Epithelial cell of esophagus (primary cell): ENCODE measurements at regions not wholly inside any gene's neighbourhood (a gene's known extent, or its start where the extent isn't known, plus 50 kb on each side); places are given as distances from the start of the nearest gene placed in this dataset.

ENCODE experiments used
- DNase-seq: peaks from one replicate; pipeline ENCODE4 v3.0.0; 2010; ENCODE audit warnings: low read depth
- H3K4me3 ChIP-seq: 2 replicates; pipeline ENCODE4 v1.5.1; 2011; ENCODE audit warnings: mild to moderate bottlenecking, low read length, control low read depth
- CTCF ChIP-seq: IDR thresholded peaks from 2 replicates; pipeline ENCODE4 v1.5.1; 2011; ENCODE audit warnings: low read depth, mild to moderate bottlenecking, low read length, control low read depth, inconsistent platforms; ENCODE audit not compliant: insufficient read depth; ENCODE audit errors: missing control alignments

- no peak overlapping the region for H3K4me3 ChIP-seq
- no peak for TF ChIP-seq CTCF
- no peak for DNase-seq
Measured at GRCh38 chr11:112889446-112889845, 71.8 kb upstream of the NCAM1 start.

GRCh38 chr11:112899235-112900006 is 61.8 kb upstream of the NCAM1 start:
- H3K4me3 ChIP-seq, result no peak overlapping the region
- no peak for TF ChIP-seq CTCF

DNA sequence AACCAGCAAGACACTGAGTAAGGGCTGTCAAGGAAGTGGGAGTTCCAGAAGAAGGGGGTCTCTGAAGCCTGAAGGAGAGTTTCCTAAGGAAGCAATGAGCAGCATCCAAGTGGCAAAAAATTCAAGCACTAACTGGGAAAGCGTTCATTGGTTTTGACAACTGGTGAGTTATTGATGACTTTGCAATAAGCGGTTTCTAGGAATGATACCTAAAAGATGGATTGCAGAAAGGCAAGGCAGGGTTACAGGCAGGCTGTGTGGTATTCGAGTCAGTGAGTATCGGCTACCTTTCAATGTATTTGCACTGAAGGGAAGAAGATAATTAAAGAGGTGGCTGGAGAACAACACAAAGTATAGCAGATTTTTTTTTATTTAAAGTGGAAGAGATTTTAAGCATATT is 59.3 kb upstream of the NCAM1 start:
- H3K4me3 ChIP-seq, result no peak overlapping the region
- no peak for DNase-seq
- no peak for TF ChIP-seq CTCF

More at GRCh38 chr11:112899235-112900006, 61.8 kb upstream of the NCAM1 start:
- DNase-seq, result no peak

DNA sequence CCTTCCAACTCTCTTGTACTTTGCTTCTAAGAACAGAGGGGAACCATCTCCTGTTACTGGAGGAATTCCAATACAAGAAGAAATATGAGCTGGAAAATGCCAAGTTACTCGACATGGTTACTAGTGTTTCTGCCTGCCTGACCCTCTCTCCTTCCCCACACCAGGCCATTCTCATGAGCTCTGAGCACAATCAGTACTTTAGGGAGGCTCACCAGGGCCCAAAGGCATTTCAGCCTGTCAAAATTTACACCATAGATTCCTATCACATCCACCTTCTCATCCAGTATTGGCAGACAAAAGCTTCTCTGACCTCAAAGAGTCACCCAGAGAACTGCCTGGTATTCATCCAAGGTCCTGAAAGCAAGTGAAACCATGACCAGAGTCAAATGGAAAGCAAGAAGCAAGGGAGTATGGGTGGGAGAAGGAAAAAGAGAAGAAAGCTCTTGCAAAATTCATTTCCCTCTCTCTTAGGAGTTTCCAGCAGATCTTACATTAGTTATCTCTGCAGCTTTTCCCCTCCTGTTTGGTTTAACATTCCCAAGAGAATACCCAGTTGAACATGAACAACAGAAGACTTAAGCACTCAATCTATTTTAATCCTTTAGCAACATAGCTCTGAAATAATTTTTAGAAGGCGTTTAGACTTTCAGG is 58.7 kb upstream of the NCAM1 start:
- H3K4me3 ChIP-seq, result no peak overlapping the region
- DNase-seq, result no peak
- TF ChIP-seq CTCF, result no peak

DNA sequence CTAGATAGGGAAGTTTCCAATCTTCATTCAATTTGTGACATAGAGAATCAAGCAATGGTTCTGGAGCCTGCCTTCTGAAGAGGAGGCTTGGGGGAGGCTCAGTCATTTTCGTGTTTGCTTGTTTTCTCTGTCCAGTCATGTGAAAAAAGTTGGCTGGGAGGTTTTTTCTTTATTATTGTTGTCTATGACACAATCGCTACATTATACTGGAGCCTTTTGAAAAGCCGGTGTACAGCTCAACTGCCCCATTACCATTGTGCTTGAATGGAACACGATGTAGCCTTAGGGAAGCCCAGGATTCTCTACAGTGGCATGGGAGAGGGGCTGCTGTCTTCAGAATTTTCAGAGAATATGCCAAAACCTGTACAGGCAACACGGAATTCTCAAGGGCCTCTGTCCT is 57.9 kb upstream of the NCAM1 start:
- TF ChIP-seq CTCF, result no peak
- no peak for DNase-seq
- no peak overlapping the region for H3K4me3 ChIP-seq

- no peak for DNase-seq
- H3K4me3 ChIP-seq, result no peak overlapping the region
- no peak for TF ChIP-seq CTCF
Measured at GRCh38 chr11:112911124-112911523, 50.1 kb upstream of the NCAM1 start.
